ENCODE measurements at regions not wholly inside any gene's neighbourhood (a gene's known extent, or its start where the extent isn't known, plus 50 kb on each side); places are given as distances from the start of the nearest gene placed in this dataset.
"Not testable (repeated sequence)": the region's sequence is repeated elsewhere in the genome, so short reads cannot be mapped to it uniquely, and the experiment has no call there.

DNA sequence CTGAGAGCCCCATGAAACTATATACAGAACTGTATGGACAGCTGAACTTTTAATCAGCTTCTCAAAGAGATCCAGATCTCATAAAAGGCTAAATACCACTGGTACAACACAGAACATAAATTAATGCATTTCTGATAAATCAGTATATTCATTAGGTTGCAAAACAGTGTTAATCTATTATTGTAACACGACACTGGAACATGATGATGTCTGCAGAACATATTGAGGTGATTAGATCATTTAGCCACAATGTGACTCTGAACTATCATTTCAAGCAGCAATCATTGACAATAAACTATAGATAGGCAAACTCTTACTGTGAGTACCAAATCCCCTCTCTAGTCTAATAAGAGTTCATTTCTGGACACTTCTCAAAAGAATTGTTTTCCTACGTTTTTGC, 50.3 kb downstream of the GASK1B start:
- in situ Hi-C loops (cut with MboI; ENCODE audit: low sequenced_read_pairs) = no loop called here

DNA sequence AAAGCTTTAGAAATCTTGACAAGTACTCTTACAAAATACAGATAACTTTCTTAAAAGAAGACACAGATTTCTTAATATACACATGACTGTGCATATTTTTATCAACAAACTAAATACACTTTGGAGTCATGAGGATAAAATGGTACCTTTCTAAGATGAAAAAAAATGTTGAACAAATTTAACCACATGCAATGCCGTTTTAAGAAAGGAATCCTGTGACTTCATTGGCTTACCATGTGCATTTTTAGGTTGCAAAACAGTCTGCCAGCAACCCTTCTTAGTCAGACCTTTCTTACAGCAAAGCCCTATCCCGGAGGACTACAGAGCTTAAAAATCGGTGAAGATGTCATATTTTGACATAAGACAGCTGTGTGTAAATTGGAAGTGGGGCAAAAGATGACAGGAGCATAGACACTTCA, 51.7 kb downstream of the GASK1B start:
- in situ Hi-C loops (cut with MboI; ENCODE audit: low sequenced_read_pairs) = no loop called here

DNA sequence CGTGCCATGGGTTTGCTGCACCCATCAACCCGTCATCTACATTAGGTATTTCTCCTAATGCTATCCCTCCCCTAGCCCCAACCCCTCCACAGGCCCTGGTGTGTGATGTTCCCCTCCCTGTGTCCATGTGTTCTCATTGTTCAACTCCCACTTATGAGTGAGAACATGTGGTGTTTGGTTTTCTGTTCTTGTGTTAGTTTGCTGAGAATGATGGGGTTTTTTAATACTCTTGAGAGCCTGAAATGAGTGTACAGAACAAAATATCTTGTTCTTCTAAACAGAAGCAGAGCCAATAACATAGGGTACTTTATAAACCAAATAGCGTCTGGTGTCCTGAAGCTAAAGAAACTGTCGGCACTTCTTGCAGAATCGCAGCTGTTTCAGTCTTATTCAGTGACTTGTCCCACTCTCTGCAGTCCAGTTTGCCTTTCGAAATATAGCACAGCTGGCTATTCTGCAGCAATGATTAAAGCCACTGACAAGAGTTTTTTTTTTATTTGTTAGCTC, 52.1 kb downstream of the GASK1B start:
- in situ Hi-C loops (cut with MboI; ENCODE audit: low sequenced_read_pairs) = not testable (repeated sequence)

DNA sequence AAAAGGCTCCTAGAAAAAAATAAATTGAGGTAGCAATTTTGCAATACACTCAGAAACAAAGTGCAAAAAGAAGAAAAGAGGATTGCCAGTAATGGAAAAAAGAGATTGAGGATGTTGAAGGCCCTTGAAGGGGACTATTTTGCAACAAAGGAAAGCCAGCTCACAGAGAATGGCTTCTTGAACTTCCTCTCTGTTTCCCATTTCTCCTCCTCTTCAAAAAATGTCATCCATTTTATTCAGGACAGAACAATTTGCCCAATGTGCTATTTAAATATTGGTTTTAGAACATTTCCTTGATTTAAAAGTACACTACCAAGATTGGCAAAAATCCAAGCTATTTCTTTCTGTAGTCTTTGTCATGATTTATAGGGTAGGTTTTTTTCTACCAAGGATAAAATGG, 60.2 kb downstream of the GASK1B start:
- in situ Hi-C loops (cut with MboI; ENCODE audit: low sequenced_read_pairs) = no loop called here

DNA sequence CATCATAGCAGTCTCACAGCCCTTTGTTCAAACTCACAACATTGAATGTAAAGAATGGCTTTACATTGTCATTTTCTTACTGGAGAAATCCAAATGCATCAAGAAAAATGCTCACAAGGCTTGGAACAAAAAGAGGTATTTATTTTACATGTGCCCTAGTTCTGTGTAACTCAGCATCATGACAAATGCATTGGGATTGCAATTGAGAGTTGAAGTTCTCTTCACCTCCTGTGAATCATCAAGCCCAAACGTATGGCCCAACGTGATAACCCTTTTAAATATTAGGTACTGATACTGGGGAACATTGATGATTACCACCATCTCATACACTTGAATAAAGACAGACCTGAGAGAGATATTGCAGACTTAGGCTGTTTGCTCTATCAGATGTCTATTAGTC, 61.6 kb downstream of the GASK1B start:
- in situ Hi-C loops (cut with MboI; ENCODE audit: low sequenced_read_pairs) = no loop called here

- in situ Hi-C loops (cut with MboI; ENCODE audit: low sequenced_read_pairs) = no loop called here
Observed at GRCh38 chr4:158102904-158103303, 69.9 kb downstream of the GASK1B start.

- in situ Hi-C loops (cut with MboI; ENCODE audit: low sequenced_read_pairs) = no loop called here
Observed at GRCh38 chr4:158099686-158100085, 73.1 kb downstream of the GASK1B start.

DNA sequence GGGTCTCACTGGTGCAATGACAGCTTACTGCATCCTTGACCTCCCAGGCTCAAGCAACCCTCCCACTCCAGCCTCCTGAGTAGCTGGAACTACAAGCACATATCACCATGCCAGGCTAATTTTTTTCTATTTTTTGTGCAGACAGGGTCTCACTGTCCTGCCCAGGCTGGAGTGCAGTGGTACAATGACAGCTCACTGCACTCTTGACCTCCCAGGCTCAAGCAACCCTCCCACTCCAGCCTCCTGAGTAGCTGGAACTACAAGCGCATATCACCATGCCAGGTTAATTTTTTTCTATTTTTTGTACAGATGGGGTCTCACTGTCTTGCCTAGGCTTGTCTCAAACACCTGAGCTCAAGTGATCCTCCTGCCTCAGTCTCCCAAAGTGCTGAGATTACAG, 74.0 kb downstream of the GASK1B start:
- in situ Hi-C loops (cut with MboI; ENCODE audit: low sequenced_read_pairs) = no loop called here

DNA sequence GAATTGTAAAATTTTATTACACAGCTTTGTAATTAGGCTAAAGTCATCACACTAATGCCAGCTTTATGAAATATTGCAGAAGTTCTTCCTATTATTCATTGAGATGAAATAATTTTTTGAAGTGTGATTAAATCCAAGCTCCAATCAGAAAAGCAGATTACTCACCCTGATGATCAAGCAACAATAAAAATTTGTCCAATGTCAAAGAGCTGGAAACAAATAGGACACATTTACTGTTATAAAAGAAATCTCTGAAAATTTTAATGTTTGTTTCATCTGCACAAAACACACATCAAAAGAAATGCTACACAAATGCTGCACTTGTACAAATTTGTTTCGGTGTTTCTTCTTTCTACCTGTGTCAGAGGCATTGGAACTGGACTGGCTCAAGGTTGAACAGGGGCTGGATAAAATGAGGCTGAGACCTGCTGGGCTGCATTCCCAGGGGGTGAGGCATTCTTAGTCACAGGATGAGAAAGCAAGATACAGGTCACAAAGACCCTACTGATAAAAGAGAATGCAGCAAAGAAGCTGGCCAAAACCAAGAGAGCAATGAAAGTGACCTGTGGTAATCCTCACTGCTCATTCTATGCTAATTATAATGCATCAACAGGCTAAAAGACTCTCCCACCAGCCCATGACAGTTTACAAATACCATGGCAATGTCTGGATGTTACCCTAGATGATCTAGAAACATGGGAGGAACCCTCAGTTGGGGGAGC, 78.3 kb downstream of the GASK1B start:
- in situ Hi-C loops (cut with MboI; ENCODE audit: low sequenced_read_pairs) = no loop called here

GRCh38 chr4:158090323-158090722, 82.5 kb downstream of the GASK1B start:
- in situ Hi-C loops (cut with MboI; ENCODE audit: low sequenced_read_pairs) = no loop called here

GRCh38 chr4:158089897-158090296, 82.9 kb downstream of the GASK1B start:
- in situ Hi-C loops (cut with MboI; ENCODE audit: low sequenced_read_pairs) = not testable (repeated sequence)

GRCh38 chr4:158080354-158080753, 92.5 kb downstream of the GASK1B start:
- in situ Hi-C loops (cut with MboI; ENCODE audit: low sequenced_read_pairs) = no loop called here

DNA sequence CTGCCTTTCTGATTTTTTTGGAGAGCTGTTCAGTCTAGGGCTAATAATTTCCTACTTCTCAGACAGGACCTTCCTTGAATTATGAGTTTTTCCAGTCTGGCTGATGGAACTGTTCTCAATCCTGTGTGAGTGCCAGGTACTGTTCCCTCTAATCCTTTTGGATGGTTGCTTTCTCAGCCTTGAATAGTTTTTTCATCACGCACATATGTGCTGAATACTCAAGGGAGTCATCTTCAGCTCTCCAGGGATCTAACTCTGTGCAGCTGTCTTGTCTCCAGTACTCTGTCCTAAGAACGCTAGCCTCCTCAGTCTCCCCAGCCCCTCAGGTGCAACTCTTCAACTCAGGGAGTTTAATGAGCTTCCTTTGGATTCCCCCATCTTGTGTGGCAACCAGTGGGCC, 93.2 kb downstream of the GASK1B start:
- in situ Hi-C loops (cut with MboI; ENCODE audit: low sequenced_read_pairs) = no loop called here

GRCh38 chr4:158077835-158078234, 95.0 kb downstream of the GASK1B start:
- in situ Hi-C loops (cut with MboI; ENCODE audit: low sequenced_read_pairs) = no loop called here

GRCh38 chr4:158074851-158075250, 98.0 kb downstream of the GASK1B start:
- in situ Hi-C loops (cut with MboI; ENCODE audit: low sequenced_read_pairs) = no loop called here

- in situ Hi-C loops (cut with MboI; ENCODE audit: low sequenced_read_pairs) = no loop called here
Observed at GRCh38 chr4:158071931-158072330, 100.9 kb downstream of the GASK1B start.

GRCh38 chr4:158068068-158068467, 104.8 kb downstream of the GASK1B start:
- in situ Hi-C loops (cut with MboI; ENCODE audit: low sequenced_read_pairs) = no loop called here

GRCh38 chr4:158067646-158068045, 105.2 kb downstream of the GASK1B start:
- in situ Hi-C loops (cut with MboI; ENCODE audit: low sequenced_read_pairs) = no loop called here

GRCh38 chr4:158065603-158066002, 107.2 kb downstream of the GASK1B start:
- in situ Hi-C loops (cut with MboI; ENCODE audit: low sequenced_read_pairs) = no loop called here

GRCh38 chr4:158065176-158065575, 107.6 kb downstream of the GASK1B start:
- in situ Hi-C loops (cut with MboI; ENCODE audit: low sequenced_read_pairs) = no loop called here

- in situ Hi-C loops (cut with MboI; ENCODE audit: low sequenced_read_pairs) = no loop called here
Observed at GRCh38 chr4:158056689-158057245, 116.1 kb downstream of the GASK1B start.

- in situ Hi-C loops (cut with MboI; ENCODE audit: low sequenced_read_pairs) = no loop called here
Observed at GRCh38 chr4:158055668-158056067, 117.2 kb downstream of the GASK1B start.

- in situ Hi-C loops (cut with MboI; ENCODE audit: low sequenced_read_pairs) = no loop called here
Observed at GRCh38 chr4:158053801-158054200, 119.0 kb downstream of the GASK1B start.
